Thyroid gland (tissue), 4 donors: ENCODE measurements at regions not wholly inside any gene's neighbourhood (a gene's known extent, or its start where the extent isn't known, plus 50 kb on each side); places are given as distances from the start of the nearest gene placed in this dataset.

Source experiments
- CTCF ChIP-seq, 6 experiments: fragments of 200-600 bp in 3 of 6; fragments of 450-650 bp in 3 of 6; sonication (generic) in 3 of 6; IDR thresholded peaks; one replicate each; pipeline ENCODE4 v1.5.1; 2016 to 2019; ENCODE audit warnings: antibody characterized with exemption in 6 of 6, mild to moderate bottlenecking in 2 of 6, inconsistent platforms in 1 of 6, moderate library complexity in 1 of 6
- POLR2A ChIP-seq, 2 donors: fragments of 450-650 bp; IDR thresholded peaks; one replicate each; pipeline ENCODE4 v1.6.1; 2017; ENCODE audit warnings: antibody characterized with exemption in 2 of 2, mild to moderate bottlenecking in 2 of 2, moderate library complexity in 1 of 2

GRCh38 chr10:84951616-84952015 lies 623.2 kb downstream of the CCSER2 start:
- TF ChIP-seq CTCF (IDR thresholded peaks at IDR 0.05) (no peak), POLR2A (IDR thresholded peaks at IDR 0.05) (no peak)
